ENCODE measurements at regions not wholly inside any gene's neighbourhood (a gene's known extent, or its start where the extent isn't known, plus 50 kb on each side); places are given as distances from the start of the nearest gene placed in this dataset.
A peak's percentile ranks its signal among the peaks of the same experiment; 100 is the strongest.

GRCh38 chr5:165495829-165496380, 1990.5 kb downstream of the MAT2B start:
- TF ChIP-seq CTCF (IDR thresholded peaks at IDR 0.05; ENCODE audit: unreplicated experiment) = no peak
- no peak overlapping the region for H3K4me3 Mint-ChIP-seq (ENCODE audit: low read depth)
- H3K27ac Mint-ChIP-seq = no peak overlapping the region
- no peaks in the 10 kb centered on the region for H3K9me3 Mint-ChIP-seq (ENCODE audit: low read depth)
- peaks cover 8% of the 10 kb centered on the region for H3K4me1 Mint-ChIP-seq (ENCODE audit: low read depth)
- no peaks in the 10 kb centered on the region for H3K36me3 Mint-ChIP-seq (ENCODE audit: insufficient read depth)
- no peaks in the 10 kb centered on the region for H3K27me3 Mint-ChIP-seq
- DNase-seq (ENCODE audit: low spot score, unreplicated experiment) = no peak

DNA sequence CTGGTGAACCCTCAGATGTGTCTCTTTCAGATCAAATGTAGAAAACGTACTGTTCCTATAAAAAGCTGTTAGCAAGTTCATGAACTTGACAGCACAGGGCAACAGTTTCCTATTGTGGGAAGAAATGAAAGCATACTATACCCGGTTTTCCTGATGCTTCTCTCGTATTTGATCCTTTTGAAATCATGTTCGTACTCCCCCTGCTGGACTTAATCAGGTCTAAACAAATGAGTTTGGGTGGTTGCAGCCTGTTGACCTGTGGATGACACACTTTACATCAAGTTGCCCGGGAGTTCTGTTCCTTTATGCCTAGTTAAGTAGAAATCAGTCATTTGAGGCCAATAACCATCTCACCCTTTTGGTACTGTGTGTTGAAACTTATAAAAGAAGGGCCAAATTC, 1992.3 kb downstream of the MAT2B start:
- Mint-ChIP-seq H3K36me3 (ENCODE audit: insufficient read depth) (no peaks in the 10 kb centered on the region), H3K27ac (no peak overlapping the region), H3K4me1 (ENCODE audit: low read depth) (peaks cover 8% of the 10 kb centered on the region), H3K9me3 (ENCODE audit: low read depth) (no peaks in the 10 kb centered on the region), H3K4me3 (ENCODE audit: low read depth) (no peak overlapping the region), H3K27me3 (no peaks in the 10 kb centered on the region)
- TF ChIP-seq CTCF (IDR thresholded peaks at IDR 0.05; ENCODE audit: unreplicated experiment) = peak; percentile 40
- DNase-seq (ENCODE audit: low spot score, unreplicated experiment) = no peak

DNA sequence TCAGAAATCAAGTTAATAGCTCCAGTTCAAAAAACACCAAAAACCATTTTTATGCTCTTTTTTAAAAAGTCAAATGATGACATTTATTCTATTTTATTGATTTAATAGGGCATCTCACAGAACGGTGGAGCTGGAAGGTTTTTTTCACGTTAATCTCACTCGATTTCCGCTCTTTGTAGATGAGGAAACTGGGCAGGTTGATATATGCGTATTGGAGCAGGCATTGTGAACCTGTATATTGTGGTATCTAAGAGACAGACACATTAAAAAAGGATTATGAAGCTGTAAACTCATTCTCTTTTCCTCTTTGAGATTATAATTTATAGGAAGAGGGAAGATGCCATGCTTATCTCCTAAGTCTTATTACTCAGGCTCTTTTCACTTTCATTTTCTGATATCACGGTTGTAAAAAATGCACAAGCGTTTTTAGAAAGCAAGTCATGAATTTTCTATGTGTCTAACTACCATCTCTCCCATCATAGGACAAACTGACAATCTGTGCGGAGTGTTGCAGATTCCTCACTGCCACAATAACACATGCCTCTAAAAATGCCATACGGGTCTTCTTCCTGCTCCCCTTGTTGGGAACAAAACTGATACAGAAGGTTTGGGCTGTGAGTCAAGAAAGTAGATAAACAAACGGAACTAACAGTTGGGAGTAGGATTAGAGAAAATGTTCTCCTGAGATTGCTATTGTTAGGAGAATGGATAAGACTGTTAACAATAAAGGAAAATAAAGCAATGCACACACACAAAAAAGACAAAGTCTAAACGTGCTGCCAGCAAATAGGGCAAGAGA, 1997.7 kb downstream of the MAT2B start:
- H3K9me3 Mint-ChIP-seq (ENCODE audit: low read depth) = peaks cover 9% of the 10 kb centered on the region
- no peaks in the 10 kb centered on the region for H3K27me3 Mint-ChIP-seq
- H3K36me3 Mint-ChIP-seq (ENCODE audit: insufficient read depth) = no peaks in the 10 kb centered on the region
- no peak overlapping the region for H3K4me3 Mint-ChIP-seq (ENCODE audit: low read depth)
- H3K4me1 Mint-ChIP-seq (ENCODE audit: low read depth) = peaks cover 8% of the 10 kb centered on the region
- TF ChIP-seq CTCF (IDR thresholded peaks at IDR 0.05; ENCODE audit: unreplicated experiment) = no peak
- DNase-seq (ENCODE audit: low spot score, unreplicated experiment) = no peak
- no peak overlapping the region for H3K27ac Mint-ChIP-seq

- no peak for DNase-seq (ENCODE audit: low spot score, unreplicated experiment)
- H3K36me3 Mint-ChIP-seq (ENCODE audit: insufficient read depth) = peaks cover 4% of the 10 kb centered on the region
- no peak for TF ChIP-seq CTCF (IDR thresholded peaks at IDR 0.05; ENCODE audit: unreplicated experiment)
- no peak overlapping the region for H3K27ac Mint-ChIP-seq
- peaks cover 17% of the 10 kb centered on the region for H3K9me3 Mint-ChIP-seq (ENCODE audit: low read depth)
- no peak overlapping the region for H3K4me3 Mint-ChIP-seq (ENCODE audit: low read depth)
- H3K27me3 Mint-ChIP-seq = no peaks in the 10 kb centered on the region
- H3K4me1 Mint-ChIP-seq (ENCODE audit: low read depth) = peaks cover 8% of the 10 kb centered on the region
These were observed 1999.3 kb downstream of the MAT2B start for GRCh38 chr5:165504674-165505073.

GRCh38 chr5:165508286-165508685, 2002.9 kb downstream of the MAT2B start:
- DNase-seq (ENCODE audit: low spot score, unreplicated experiment) = no peak
- Mint-ChIP-seq H3K4me3 (ENCODE audit: low read depth) (no peak overlapping the region), H3K4me1 (ENCODE audit: low read depth) (peaks cover 6% of the 10 kb centered on the region), H3K27me3 (no peaks in the 10 kb centered on the region), H3K36me3 (ENCODE audit: insufficient read depth) (peaks cover 4% of the 10 kb centered on the region), H3K27ac (no peak overlapping the region), H3K9me3 (ENCODE audit: low read depth) (peaks cover 17% of the 10 kb centered on the region)
- no peak for TF ChIP-seq CTCF (IDR thresholded peaks at IDR 0.05; ENCODE audit: unreplicated experiment)
